ENCODE measurements at regions not wholly inside any gene's neighbourhood (a gene's known extent, or its start where the extent isn't known, plus 50 kb on each side); places are given as distances from the start of the nearest gene placed in this dataset.
"Not testable (repeated sequence)": the region's sequence is repeated elsewhere in the genome, so short reads cannot be mapped to it uniquely, and the experiment has no call there.

GRCh38 chr10:4622384-4622783, 203.6 kb upstream of the AKR1E2 start:
- Histone ChIP-seq H3K27ac (no peak overlapping the region), H3K36me3 (no peaks in the 10 kb centered on the region), H3K4me3 (no peak overlapping the region), H3K27me3 (replicated peaks) (no peaks in the 10 kb centered on the region), H3K9me3 (replicated peaks) (0 out of 2 replicates have a peak, but pooled peaks cover 2% of the 10 kb centered on the region), H3K4me1 (replicated peaks) (no peaks in the 10 kb centered on the region)
- DNase-seq (ENCODE audit: low read depth in 1 of 2, low spot score in 2 of 2): no peak

GRCh38 chr10:4617589-4617988, 208.4 kb upstream of the AKR1E2 start:
- Histone ChIP-seq H3K27ac (no peak overlapping the region), H3K4me1 (replicated peaks) (no peaks in the 10 kb centered on the region), H3K36me3 (no peaks in the 10 kb centered on the region), H3K27me3 (replicated peaks) (no peaks in the 10 kb centered on the region), H3K4me3 (no peak overlapping the region), H3K9me3 (replicated peaks) (no peaks in the 10 kb centered on the region)
- no peak for DNase-seq (ENCODE audit: low read depth in 1 of 2, low spot score in 2 of 2)

- DNase-seq (ENCODE audit: low read depth in 1 of 2, low spot score in 2 of 2): no peak
- no peaks in the 10 kb centered on the region for H3K27me3 ChIP-seq (replicated peaks)
Observed at GRCh38 chr10:4615042-4615441, 211.0 kb upstream of the AKR1E2 start.

GRCh38 chr10:4609251-4609650, 216.8 kb upstream of the AKR1E2 start:
- Histone ChIP-seq H3K36me3 (no peaks in the 10 kb centered on the region), H3K27me3 (replicated peaks) (no peaks in the 10 kb centered on the region), H3K27ac (no peak overlapping the region), H3K4me3 (no peak overlapping the region), H3K9me3 (replicated peaks) (no peaks in the 10 kb centered on the region), H3K4me1 (replicated peaks) (no peaks in the 10 kb centered on the region)
- no peak for DNase-seq (ENCODE audit: low read depth in 1 of 2, low spot score in 2 of 2)

More at GRCh38 chr10:4615042-4615441, 211.0 kb upstream of the AKR1E2 start:
- Histone ChIP-seq H3K4me3 (no peak overlapping the region), H3K9me3 (replicated peaks) (no peaks in the 10 kb centered on the region), H3K27ac (no peak overlapping the region), H3K36me3 (no peaks in the 10 kb centered on the region), H3K4me1 (replicated peaks) (no peaks in the 10 kb centered on the region)

- no peak overlapping the region for H3K27ac ChIP-seq
- H3K36me3 ChIP-seq: no peaks in the 10 kb centered on the region
- H3K4me1 ChIP-seq (replicated peaks): no peaks in the 10 kb centered on the region
- no peaks in the 10 kb centered on the region for H3K27me3 ChIP-seq (replicated peaks)
- H3K4me3 ChIP-seq: no peak overlapping the region
- no peaks in the 10 kb centered on the region for H3K9me3 ChIP-seq (replicated peaks)
- DNase-seq (ENCODE audit: low read depth in 1 of 2, low spot score in 2 of 2): no peak
Observed at GRCh38 chr10:4607681-4608080, 218.3 kb upstream of the AKR1E2 start.

GRCh38 chr10:4606856-4607636, 219.0 kb upstream of the AKR1E2 start:
- Histone ChIP-seq H3K36me3 (no peaks in the 10 kb centered on the region), H3K9me3 (replicated peaks) (no peaks in the 10 kb centered on the region), H3K4me1 (replicated peaks) (no peaks in the 10 kb centered on the region), H3K27ac (no peak overlapping the region), H3K4me3 (no peak overlapping the region), H3K27me3 (replicated peaks) (no peaks in the 10 kb centered on the region)
- DNase-seq (ENCODE audit: low read depth in 1 of 2, low spot score in 2 of 2): no peak

- no peaks in the 10 kb centered on the region for H3K36me3 ChIP-seq
Observed at GRCh38 chr10:4602764-4603491, 223.1 kb upstream of the AKR1E2 start.

GRCh38 chr10:4599471-4599870, 226.5 kb upstream of the AKR1E2 start:
- no peak for DNase-seq (ENCODE audit: low read depth in 1 of 2, low spot score in 2 of 2)
- Histone ChIP-seq H3K9me3 (replicated peaks) (no peaks in the 10 kb centered on the region), H3K27ac (no peak overlapping the region), H3K4me3 (no peak overlapping the region), H3K27me3 (replicated peaks) (no peaks in the 10 kb centered on the region), H3K36me3 (no peaks in the 10 kb centered on the region), H3K4me1 (replicated peaks) (no peaks in the 10 kb centered on the region)

More at GRCh38 chr10:4602764-4603491, 223.1 kb upstream of the AKR1E2 start:
- no peak for DNase-seq (ENCODE audit: low read depth in 1 of 2, low spot score in 2 of 2)
- Histone ChIP-seq H3K9me3 (replicated peaks) (no peaks in the 10 kb centered on the region), H3K27ac (no peak overlapping the region), H3K27me3 (replicated peaks) (no peaks in the 10 kb centered on the region), H3K4me1 (replicated peaks) (no peaks in the 10 kb centered on the region), H3K4me3 (no peak overlapping the region)

- H3K27me3 ChIP-seq (replicated peaks); DNase-seq (ENCODE audit: low read depth in 1 of 2, low spot score in 2 of 2); H3K9me3 ChIP-seq (replicated peaks); H3K4me1 ChIP-seq (replicated peaks); H3K4me3 ChIP-seq; H3K27ac ChIP-seq; H3K36me3 ChIP-seq: not testable (repeated sequence)
Observed at GRCh38 chr10:4597898-4598297, 228.1 kb upstream of the AKR1E2 start.

GRCh38 chr10:4596951-4597350, 229.1 kb upstream of the AKR1E2 start:
- Histone ChIP-seq H3K27me3 (replicated peaks) (no peaks in the 10 kb centered on the region), H3K9me3 (replicated peaks) (no peaks in the 10 kb centered on the region), H3K36me3 (no peaks in the 10 kb centered on the region), H3K4me1 (replicated peaks) (no peaks in the 10 kb centered on the region), H3K27ac (no peak overlapping the region), H3K4me3 (no peak overlapping the region)
- no peak for DNase-seq (ENCODE audit: low read depth in 1 of 2, low spot score in 2 of 2)

GRCh38 chr10:4595719-4596319, 230.2 kb upstream of the AKR1E2 start:
- Histone ChIP-seq H3K27me3 (replicated peaks) (no peaks in the 10 kb centered on the region), H3K27ac (no peak overlapping the region), H3K9me3 (replicated peaks) (no peaks in the 10 kb centered on the region), H3K4me1 (replicated peaks) (no peaks in the 10 kb centered on the region), H3K4me3 (no peak overlapping the region), H3K36me3 (no peaks in the 10 kb centered on the region)
- DNase-seq (ENCODE audit: low read depth in 1 of 2, low spot score in 2 of 2): no peak

GRCh38 chr10:4590807-4591206, 235.2 kb upstream of the AKR1E2 start:
- DNase-seq (ENCODE audit: low read depth in 1 of 2, low spot score in 2 of 2): no peak
- Histone ChIP-seq H3K4me3 (no peak overlapping the region), H3K4me1 (replicated peaks) (no peaks in the 10 kb centered on the region), H3K9me3 (replicated peaks) (no peaks in the 10 kb centered on the region), H3K27ac (no peak overlapping the region), H3K36me3 (no peaks in the 10 kb centered on the region), H3K27me3 (replicated peaks) (no peaks in the 10 kb centered on the region)

- no peaks in the 10 kb centered on the region for H3K9me3 ChIP-seq (replicated peaks)
- no peak overlapping the region for H3K4me3 ChIP-seq
- H3K27me3 ChIP-seq (replicated peaks): no peaks in the 10 kb centered on the region
- no peak overlapping the region for H3K27ac ChIP-seq
- H3K4me1 ChIP-seq (replicated peaks): no peaks in the 10 kb centered on the region
- no peaks in the 10 kb centered on the region for H3K36me3 ChIP-seq
- DNase-seq (ENCODE audit: low read depth in 1 of 2, low spot score in 2 of 2): no peak
Observed at GRCh38 chr10:4588824-4589223, 237.2 kb upstream of the AKR1E2 start.

- Histone ChIP-seq H3K27ac (no peak overlapping the region), H3K4me1 (replicated peaks) (no peaks in the 10 kb centered on the region), H3K27me3 (replicated peaks) (no peaks in the 10 kb centered on the region), H3K4me3 (no peak overlapping the region), H3K36me3 (no peaks in the 10 kb centered on the region), H3K9me3 (replicated peaks) (no peaks in the 10 kb centered on the region)
- DNase-seq (ENCODE audit: low read depth in 1 of 2, low spot score in 2 of 2): no peak
Observed at GRCh38 chr10:4587466-4587865, 238.5 kb upstream of the AKR1E2 start.
